HCT116 (cell line): ENCODE measurements at regions not wholly inside any gene's neighbourhood (a gene's known extent, or its start where the extent isn't known, plus 50 kb on each side); places are given as distances from the start of the nearest gene placed in this dataset.

Source experiments
- ATAC-seq: fragments of 200-7000 bp; cut with Tn5 transposase; 2 replicates; pipeline ENCODE4 v1.9.1; 2020; ENCODE audit warnings: mild to moderate bottlenecking, moderate library complexity
- BruUV-seq: library from RNA; stranded (reverse); fragments of 400-500 nt; replicated peaks from 2 replicates; lab custom pipeline; 2021; lab: Mats Ljungman, UMichigan
- CTCF ChIA-PET: fragments of 300-600 bp; sonication (Branson Sonifier 250); formaldehyde crosslinking; loops from one replicate; lab custom pipeline; 2021; ENCODE audit warnings: antibody characterized with exemption; lab: Charles Lee
- POLR2A ChIA-PET: fragments of 300-600, 350-600 bp; sonication (Branson Sonifier 250); formaldehyde crosslinking; loops from one replicate; lab custom pipeline; 2021; ENCODE audit warnings: antibody characterized with exemption; lab: Charles Lee
- RAD21 ChIA-PET, 2 experiments: fragments of 300-600 bp; sonication (Branson Sonifier 250); formaldehyde crosslinking; loops; one replicate each; lab custom pipeline; 2023; ENCODE audit warnings: low total read pairs in 2 of 2; ENCODE audit not compliant: uncharacterized antibody in 2 of 2, unreplicated experiment in 2 of 2, low non-redundant PET in 1 of 2; lab: Charles Lee
- DNase-seq: peaks from one replicate; pipeline ENCODE4 v3.0.0-alpha.2; 2010; ENCODE audit warnings: low read depth, low spot score
- H2AFZ ChIP-seq: fragments of 200-600 bp; shearing (Covaris generic), sonication (generic); 2 replicates; pipeline ENCODE4 v1.6.1; 2017; ENCODE audit warnings: low read depth, mixed run types, mixed read lengths, antibody characterized with exemption, low read length; ENCODE audit not compliant: poor library complexity, severe bottlenecking
- H3K27ac ChIP-seq: 2 replicates; pipeline ENCODE4 v1.5.1; 2012; ENCODE audit warnings: low read depth, low read length
- H3K27me3 ChIP-seq: fragments of 200-600 bp; sonication (generic); 2 replicates; pipeline ENCODE4 v1.6.1; 2016; ENCODE audit warnings: mixed run types, low read length, mixed read lengths; ENCODE audit not compliant: insufficient read depth
- H3K36me3 ChIP-seq, 2 experiments: fragments of 200-500 bp in 1 of 2; fragments of 200-600 bp in 1 of 2; sonication (Bioruptor generic) in 1 of 2; sonication (generic) in 1 of 2; 2 replicates each; pipeline versions ENCODE4 v1.5.1 to v1.6.1; 2014 to 2016; ENCODE audit warnings: low read length in 2 of 2, inconsistent platforms in 1 of 2, mixed read lengths in 1 of 2, mixed run types in 1 of 2; ENCODE audit not compliant: insufficient read depth in 2 of 2, control insufficient read depth in 1 of 2
- H3K4me1 ChIP-seq, 2 experiments: fragments of 200-600 bp in 1 of 2; sonication (generic) in 1 of 2; 2 replicates each; pipeline versions ENCODE4 v1.5.1 to v1.6.1; 2012 to 2017; ENCODE audit warnings: low read length in 2 of 2, inconsistent platforms in 1 of 2, mild to moderate bottlenecking in 1 of 2, mixed read lengths in 1 of 2, mixed run types in 1 of 2, moderate library complexity in 1 of 2; ENCODE audit not compliant: insufficient read depth in 2 of 2, control insufficient read depth in 1 of 2
- H3K4me2 ChIP-seq: fragments of 200-600 bp; sonication (generic); 2 replicates; pipeline ENCODE4 v1.6.1; 2017; ENCODE audit warnings: mixed run types, low read length, mixed read lengths
- H3K4me3 ChIP-seq, 2 experiments: fragments of 200-600 bp in 1 of 2; sonication (generic) in 1 of 2; replicated peaks in 1 of 2; 2 replicates each; pipeline ENCODE4 v1.5.1; 2011 to 2016; ENCODE audit warnings: low read length in 2 of 2, control low read depth in 1 of 2, low read depth in 1 of 2, mild to moderate bottlenecking in 1 of 2, mixed read lengths in 1 of 2, mixed run types in 1 of 2
- H3K79me2 ChIP-seq: fragments of 200-600 bp; sonication (generic); 2 replicates; pipeline ENCODE4 v1.6.1; 2017; ENCODE audit warnings: mild to moderate bottlenecking, mixed run types, low read length, moderate library complexity, mixed read lengths; ENCODE audit not compliant: insufficient read depth
- H3K9ac ChIP-seq: fragments of 200-600 bp; sonication (generic); 2 replicates; pipeline ENCODE4 v1.6.1; 2016; ENCODE audit warnings: low read length, mixed read lengths
- H3K9me2 ChIP-seq: fragments of 200-600 bp; sonication (generic), shearing (Covaris generic); 2 replicates; pipeline ENCODE4 v1.6.1; 2017; ENCODE audit warnings: mixed run types, mild to moderate bottlenecking, moderate library complexity; ENCODE audit not compliant: insufficient read depth
- H3K9me3 ChIP-seq, 2 experiments: fragments of 200-500 bp in 1 of 2; fragments of 200-600 bp in 1 of 2; sonication (Bioruptor generic) in 1 of 2; sonication (generic) in 1 of 2; 2 replicates each; pipeline ENCODE4 v1.6.1; 2014 to 2017; ENCODE audit warnings: low read length in 2 of 2, mixed read lengths in 2 of 2, inconsistent platforms in 1 of 2, low read depth in 1 of 2, mild to moderate bottlenecking in 1 of 2, mixed run types in 1 of 2, moderate library complexity in 1 of 2; ENCODE audit not compliant: control insufficient read depth in 1 of 2, insufficient read depth in 1 of 2
- H4K20me1 ChIP-seq: fragments of 200-600 bp; sonication (generic), shearing (Covaris generic); 2 replicates; pipeline ENCODE4 v1.6.1; 2017; ENCODE audit warnings: mixed run types, mild to moderate bottlenecking, moderate library complexity; ENCODE audit not compliant: insufficient read depth
- CBX3 ChIP-seq: IDR thresholded peaks from 2 replicates; pipeline ENCODE4 v1.6.1; 2012; ENCODE audit warnings: low read depth
- EGR1 ChIP-seq: IDR thresholded peaks from 2 replicates; pipeline ENCODE4 v1.6.1; 2012; ENCODE audit warnings: low read depth
- ELF1 ChIP-seq: IDR thresholded peaks from 2 replicates; pipeline ENCODE4 v1.6.1; 2012; ENCODE audit warnings: low read depth, borderline replicate concordance
- EZH2 ChIP-seq: fragments of 200-600 bp; sonication (generic); IDR thresholded peaks from 2 replicates; pipeline ENCODE4 v1.6.1; 2017; ENCODE audit warnings: antibody characterized with exemption, mixed run types
- FOSL1 ChIP-seq: IDR thresholded peaks from 2 replicates; pipeline ENCODE4 v1.6.1; 2012; ENCODE audit warnings: low read depth
- POLR2A ChIP-seq: IDR thresholded peaks from 2 replicates; pipeline ENCODE4 v1.7.0; 2011; ENCODE audit warnings: borderline replicate concordance; ENCODE audit not compliant: insufficient read depth, insufficient read length; ENCODE audit errors: extremely low read depth
- POLR2AphosphoS5 ChIP-seq: IDR thresholded peaks from 2 replicates; pipeline ENCODE4 v1.6.1; 2011; ENCODE audit warnings: mild to moderate bottlenecking, low read depth, low read length, moderate library complexity
- RAD21 ChIP-seq: IDR thresholded peaks from 2 replicates; pipeline ENCODE4 v1.6.1; 2012; ENCODE audit warnings: low read depth, mild to moderate bottlenecking
- TCF7L2 ChIP-seq: IDR thresholded peaks from 2 replicates; pipeline ENCODE4 v1.7.0; 2011; ENCODE audit warnings: borderline replicate concordance, inconsistent platforms; ENCODE audit not compliant: insufficient read depth, insufficient read length; ENCODE audit errors: extremely low read depth
- intact Hi-C: fragments of 100-400 bp; cut with micrococcal nuclease; formaldehyde crosslinking; loops from 2 replicates; pipeline ENCODE4 v1.10.0; 2022
- TF ChIP-seq, protein P1 (sequence below): IDR thresholded peaks from 2 replicates; pipeline ENCODE4 v1.6.1; 2012; ENCODE audit warnings: low read depth

- intact Hi-C loops = no loop called here
- H3K4me1 ChIP-seq = no peaks in the 10 kb centered on the region
- no peak overlapping the region for H2AFZ ChIP-seq
- no peaks in the 10 kb centered on the region for H3K36me3 ChIP-seq
- H3K79me2 ChIP-seq = no peaks in the 10 kb centered on the region
- H3K4me3 ChIP-seq = no peak overlapping the region
- no peaks in the 10 kb centered on the region for H3K9me2 ChIP-seq
- H3K27me3 ChIP-seq = no peaks in the 10 kb centered on the region
- BruUV-seq = no TSS peak
- H3K9me3 ChIP-seq = no peaks in the 10 kb centered on the region
- POLR2A ChIA-PET = no interaction called here
- CTCF ChIA-PET = no interaction called here
- ATAC-seq = no peak
- RAD21 ChIA-PET = no interaction called here
- no peak for DNase-seq
- no peak overlapping the region for H3K9ac ChIP-seq
- TF ChIP-seq TCF7L2 (no peak), CBX3 (no peak), EGR1 (no peak), FOSL1 (no peak), POLR2A (no peak)
- TF ChIP-seq, protein P1, sequence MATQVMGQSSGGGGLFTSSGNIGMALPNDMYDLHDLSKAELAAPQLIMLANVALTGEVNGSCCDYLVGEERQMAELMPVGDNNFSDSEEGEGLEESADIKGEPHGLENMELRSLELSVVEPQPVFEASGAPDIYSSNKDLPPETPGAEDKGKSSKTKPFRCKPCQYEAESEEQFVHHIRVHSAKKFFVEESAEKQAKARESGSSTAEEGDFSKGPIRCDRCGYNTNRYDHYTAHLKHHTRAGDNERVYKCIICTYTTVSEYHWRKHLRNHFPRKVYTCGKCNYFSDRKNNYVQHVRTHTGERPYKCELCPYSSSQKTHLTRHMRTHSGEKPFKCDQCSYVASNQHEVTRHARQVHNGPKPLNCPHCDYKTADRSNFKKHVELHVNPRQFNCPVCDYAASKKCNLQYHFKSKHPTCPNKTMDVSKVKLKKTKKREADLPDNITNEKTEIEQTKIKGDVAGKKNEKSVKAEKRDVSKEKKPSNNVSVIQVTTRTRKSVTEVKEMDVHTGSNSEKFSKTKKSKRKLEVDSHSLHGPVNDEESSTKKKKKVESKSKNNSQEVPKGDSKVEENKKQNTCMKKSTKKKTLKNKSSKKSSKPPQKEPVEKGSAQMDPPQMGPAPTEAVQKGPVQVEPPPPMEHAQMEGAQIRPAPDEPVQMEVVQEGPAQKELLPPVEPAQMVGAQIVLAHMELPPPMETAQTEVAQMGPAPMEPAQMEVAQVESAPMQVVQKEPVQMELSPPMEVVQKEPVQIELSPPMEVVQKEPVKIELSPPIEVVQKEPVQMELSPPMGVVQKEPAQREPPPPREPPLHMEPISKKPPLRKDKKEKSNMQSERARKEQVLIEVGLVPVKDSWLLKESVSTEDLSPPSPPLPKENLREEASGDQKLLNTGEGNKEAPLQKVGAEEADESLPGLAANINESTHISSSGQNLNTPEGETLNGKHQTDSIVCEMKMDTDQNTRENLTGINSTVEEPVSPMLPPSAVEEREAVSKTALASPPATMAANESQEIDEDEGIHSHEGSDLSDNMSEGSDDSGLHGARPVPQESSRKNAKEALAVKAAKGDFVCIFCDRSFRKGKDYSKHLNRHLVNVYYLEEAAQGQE = no peak
- TF ChIP-seq, all 23 proteins: peak for 0
- H4K20me1 ChIP-seq = no peaks in the 10 kb centered on the region
- H3K27ac ChIP-seq = no peak overlapping the region
- H3K4me2 ChIP-seq = no peak overlapping the region
These were observed 349.1 kb downstream of the TCERG1L start for GRCh38 chr10:130962240-130963051.

DNA sequence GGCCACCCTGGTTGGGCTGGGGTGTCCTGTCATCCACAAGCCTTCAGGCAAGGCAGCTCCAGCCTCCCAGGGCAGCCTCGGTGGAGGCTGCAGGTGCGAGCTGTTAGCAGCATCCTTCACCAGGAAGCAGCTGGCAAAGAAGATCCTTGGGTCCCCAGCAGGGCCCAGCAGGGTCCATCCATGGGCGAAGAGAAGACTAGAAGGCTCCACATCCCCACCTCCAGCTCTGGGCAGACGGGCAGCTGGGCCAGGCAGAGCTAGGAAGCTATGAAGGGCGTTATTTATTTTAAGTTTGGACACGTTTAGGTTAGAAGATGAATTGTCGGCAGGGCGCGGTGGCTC, 348.5 kb downstream of the TCERG1L start:
- Histone ChIP-seq H3K27me3 (no peaks in the 10 kb centered on the region), H3K9me2 (no peaks in the 10 kb centered on the region), H3K4me2 (no peak overlapping the region), H3K79me2 (no peaks in the 10 kb centered on the region), H4K20me1 (no peaks in the 10 kb centered on the region), H3K9ac (no peak overlapping the region), H3K4me1 (no peaks in the 10 kb centered on the region), H3K4me3 (no peak overlapping the region), H2AFZ (no peak overlapping the region), H3K36me3 (no peaks in the 10 kb centered on the region), H3K9me3 (no peaks in the 10 kb centered on the region), H3K27ac (no peak overlapping the region)
- ChIA-PET CTCF (no interaction called here), RAD21 (no interaction called here), POLR2A (no interaction called here)
- no peak for ATAC-seq
- intact Hi-C loops = no loop called here
- TF ChIP-seq RAD21 (no peak), EZH2 (no peak), ELF1 (no peak), EGR1 (no peak), CBX3 (no peak), POLR2AphosphoS5 (no peak)
- no peak for DNase-seq
- no TSS peak for BruUV-seq
